ENCODE measurements at regions not wholly inside any gene's neighbourhood (a gene's known extent, or its start where the extent isn't known, plus 50 kb on each side); places are given as distances from the start of the nearest gene placed in this dataset.

DNA sequence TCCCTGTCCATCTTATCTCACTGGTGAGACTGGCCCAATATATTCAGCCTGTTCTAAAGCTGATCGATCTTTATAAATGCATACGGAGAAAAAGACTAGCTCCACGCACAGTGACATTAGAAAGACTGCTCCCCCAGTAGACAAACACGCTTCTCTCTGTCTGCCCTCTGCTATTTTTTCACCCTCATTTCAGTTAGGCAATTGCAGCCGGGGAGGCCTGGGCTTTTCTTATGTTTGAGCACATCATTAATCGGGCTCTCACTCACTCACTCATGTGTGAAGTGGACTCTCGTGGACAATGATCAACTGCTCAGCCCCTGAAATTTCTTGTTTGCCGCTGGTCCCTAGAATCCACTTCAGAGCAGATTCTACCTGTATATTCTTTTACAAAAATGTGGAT lies 824.7 kb upstream of the TENM3 start:
- Histone ChIP-seq H3K4me2 (ENCODE audit: low read depth, low read length) (no peak overlapping the region), H3K9ac (ENCODE audit: low read depth, low read length) (no peak overlapping the region), H2BK120ac (ENCODE audit: low read depth, low read length) (no peak overlapping the region), H3K4ac (ENCODE audit: low read depth, low read length) (no peak overlapping the region), H3K27me3 (ENCODE audit: control insufficient read depth, insufficient read depth, low read length) (no peaks in the 10 kb centered on the region), H2AK9ac (replicated peaks; ENCODE audit: low read depth, low read length, poor library complexity) (no peak overlapping the region), H3K36me3 (ENCODE audit: control insufficient read depth, insufficient read depth, low read length) (no peaks in the 10 kb centered on the region), H4K20me1 (ENCODE audit: insufficient read depth, low read length) (no peaks in the 10 kb centered on the region), H3K9me3 (ENCODE audit: control insufficient read depth, insufficient read depth, low read length) (no peaks in the 10 kb centered on the region), H3K9me1 (ENCODE audit: insufficient read depth, low read length) (no peaks in the 10 kb centered on the region), H2AK5ac (ENCODE audit: low read depth, low read length) (no peak overlapping the region), H4K8ac (ENCODE audit: low read depth in 2 of 2, low read length in 2 of 2) (no peak overlapping the region), H3K27ac (ENCODE audit: insufficient read depth, low read length) (no peak overlapping the region), H4K91ac (ENCODE audit: insufficient read depth, low read depth, low read length) (no peak overlapping the region), H2BK15ac (ENCODE audit: low read depth, low read length) (no peak overlapping the region), H3K4me1 (ENCODE audit: control insufficient read depth, insufficient read depth, low read length) (no peaks in the 10 kb centered on the region), H3K79me1 (ENCODE audit: low read depth in 1 of 2, low read length in 2 of 2) (no peaks in the 10 kb centered on the region), H3K23ac (ENCODE audit: low read depth, low read length) (no peak overlapping the region), H2AFZ (replicated peaks; ENCODE audit: low read length, poor library complexity) (no peak overlapping the region), H3K56ac (ENCODE audit: extremely low read depth, insufficient read depth, low read length) (no peak overlapping the region), H2BK20ac (ENCODE audit: low read depth, low read length) (no peak overlapping the region), H2BK5ac (ENCODE audit: low read depth, low read length, poor library complexity, severe bottlenecking) (no peak overlapping the region), H4K5ac (ENCODE audit: low read depth, low read length) (no peak overlapping the region), H3K4me3 (ENCODE audit: insufficient read depth, low read depth, low read length) (no peak overlapping the region), H3K14ac (replicated peaks; ENCODE audit: low read depth, low read length) (no peak overlapping the region), H3K18ac (ENCODE audit: low read depth, low read length) (no peak overlapping the region)
- DNase-seq (no peak), ATAC-seq (ENCODE audit: low read depth) (no peak)
- no peak for TF ChIP-seq BHLHE40 (IDR thresholded peaks at IDR 0.05; ENCODE audit: low read depth, low read length)
- TF ChIP-seq RFX5 (IDR thresholded peaks at IDR 0.05; ENCODE audit: low read depth, low read length): no peak
- TF ChIP-seq SMC3 (IDR thresholded peaks at IDR 0.05; ENCODE audit: low read depth, low read length): no peak
- WGBS, 2 experiments (ENCODE audit: extremely low coverage in 2 of 2, insufficient read length in 1 of 2): 10% methylated on average over 2 of the region's 8 CpGs; no CpG with 5 or more reads in 1 of the 2 experiments
- ChIA-PET CTCF (interaction anchor here (0.6 kb wide), 1 partner anchor 111 kb away, joined by 3 read pairs; no protein-coding TSS in a partner anchor), POLR2A (ENCODE audit: unreplicated experiment) (no interaction called here)
- dilution Hi-C loops (cut with HindIII; ENCODE audit: low sequenced_read_pairs, unreplicated experiment): no loop called here
- intact Hi-C loops (cut with micrococcal nuclease): no loop called here
- in situ Hi-C loops (cut with MboI; ENCODE audit: low sequenced_read_pairs): no loop called here
- BruUV-seq (replicated peaks): no TSS peak

All from IMR-90 (cell line).